ENCODE measurements at regions not wholly inside any gene's neighbourhood (a gene's known extent, or its start where the extent isn't known, plus 50 kb on each side); places are given as distances from the start of the nearest gene placed in this dataset.
"Not testable (repeated sequence)": the region's sequence is repeated elsewhere in the genome, so short reads cannot be mapped to it uniquely, and the experiment has no call there.

- H3K36me3 ChIP-seq; H3K4me1 ChIP-seq; intact Hi-C loops (cut with DNase I); DNase-seq; H3K4me3 ChIP-seq; H3K9me3 ChIP-seq; H3K27me3 ChIP-seq; H3K27ac ChIP-seq: not testable (repeated sequence)
- 42% methylated on average over 9 of the region's 13 CpGs for WGBS, 2 donors
Observed at GRCh38 chr2:87507378-87508348, 240.2 kb upstream of the PLGLB2 start.

GRCh38 chr2:87511195-87511778 is 236.6 kb upstream of the PLGLB2 start:
- intact Hi-C loops (cut with DNase I); H3K4me3 ChIP-seq; H3K4me1 ChIP-seq; H3K27me3 ChIP-seq; H3K9me3 ChIP-seq; H3K36me3 ChIP-seq; DNase-seq; H3K27ac ChIP-seq: not testable (repeated sequence)
- WGBS, 2 donors: 40 to 78% methylated on average over 3 of the region's 8 CpGs

GRCh38 chr2:87512864-87513530 is 234.9 kb upstream of the PLGLB2 start:
- DNase-seq; H3K9me3 ChIP-seq; intact Hi-C loops (cut with DNase I); H3K27me3 ChIP-seq; H3K27ac ChIP-seq; H3K36me3 ChIP-seq; H3K4me1 ChIP-seq; H3K4me3 ChIP-seq: not testable (repeated sequence)
- WGBS, 2 donors: 43 to 60% methylated on average over 2 to 3 of the region's 6 CpGs

GRCh38 chr2:87514034-87514433 is 233.9 kb upstream of the PLGLB2 start:
- H3K27me3 ChIP-seq; H3K27ac ChIP-seq; H3K9me3 ChIP-seq; intact Hi-C loops (cut with DNase I); H3K36me3 ChIP-seq; DNase-seq; H3K4me1 ChIP-seq; H3K4me3 ChIP-seq: not testable (repeated sequence)
- 23 to 32% methylated on average over 2 of the region's 5 CpGs for WGBS, 2 donors

DNA sequence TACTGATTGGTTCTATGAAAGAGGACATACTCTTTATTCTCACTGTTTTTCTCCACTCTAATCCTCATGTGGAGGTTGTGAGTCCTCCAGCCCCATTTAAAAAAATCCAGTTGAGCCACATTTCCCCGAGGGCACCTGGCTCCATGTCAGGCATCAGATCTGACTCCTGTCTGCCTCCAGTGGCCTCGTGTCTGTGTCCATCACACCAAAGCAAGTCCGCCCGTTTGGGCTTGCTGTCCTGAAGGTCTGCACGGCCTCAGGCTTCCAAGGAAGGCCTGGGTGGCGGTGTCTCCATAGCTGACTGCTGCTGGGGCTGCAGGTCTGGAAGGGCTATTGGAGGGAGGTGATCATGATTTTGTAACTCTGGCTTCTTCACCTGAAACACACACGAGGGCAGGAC is 233.4 kb upstream of the PLGLB2 start:
- H3K36me3 ChIP-seq; H3K4me1 ChIP-seq; H3K4me3 ChIP-seq; DNase-seq; H3K27ac ChIP-seq; intact Hi-C loops (cut with DNase I); H3K9me3 ChIP-seq; H3K27me3 ChIP-seq: not testable (repeated sequence)
- 60% methylated on average over 1 of the region's 7 CpGs; no CpG with 5 or more reads in 1 of the 2 donors for WGBS, 2 donors

GRCh38 chr2:87515226-87515625 is 232.7 kb upstream of the PLGLB2 start:
- H3K4me3 ChIP-seq; DNase-seq; H3K9me3 ChIP-seq; H3K27me3 ChIP-seq; H3K36me3 ChIP-seq; H3K4me1 ChIP-seq; intact Hi-C loops (cut with DNase I); H3K27ac ChIP-seq: not testable (repeated sequence)
- WGBS, 2 donors: 79 to 97% methylated on average over 2 of the region's 2 CpGs

- DNase-seq; H3K27ac ChIP-seq; H3K27me3 ChIP-seq; H3K4me3 ChIP-seq; H3K9me3 ChIP-seq; H3K36me3 ChIP-seq; H3K4me1 ChIP-seq; intact Hi-C loops (cut with DNase I): not testable (repeated sequence)
- 88 to 89% methylated on average over 1 to 2 of the region's 3 CpGs for WGBS, 2 donors
Observed at GRCh38 chr2:87515875-87516274, 232.0 kb upstream of the PLGLB2 start.

GRCh38 chr2:87516369-87516967 is 231.4 kb upstream of the PLGLB2 start:
- H3K9me3 ChIP-seq; H3K27ac ChIP-seq; intact Hi-C loops (cut with DNase I); H3K4me3 ChIP-seq; H3K36me3 ChIP-seq; H3K4me1 ChIP-seq; H3K27me3 ChIP-seq; DNase-seq: not testable (repeated sequence)
- 80 to 83% methylated on average over 7 of the region's 7 CpGs for WGBS, 2 donors

GRCh38 chr2:87517438-87517837 is 230.4 kb upstream of the PLGLB2 start:
- DNase-seq: not testable (repeated sequence)
- WGBS, 2 donors: 74 to 88% methylated on average over 2 to 3 of the region's 7 CpGs

GRCh38 chr2:87518066-87518465 is 229.8 kb upstream of the PLGLB2 start:
- intact Hi-C loops (cut with DNase I): not testable (repeated sequence)
- WGBS, 2 donors: 68 to 87% methylated on average over 7 of the region's 7 CpGs

More at GRCh38 chr2:87517438-87517837, 230.4 kb upstream of the PLGLB2 start:
- H3K27me3 ChIP-seq; intact Hi-C loops (cut with DNase I); H3K4me1 ChIP-seq; H3K36me3 ChIP-seq; H3K9me3 ChIP-seq; H3K4me3 ChIP-seq; H3K27ac ChIP-seq: not testable (repeated sequence)

DNA sequence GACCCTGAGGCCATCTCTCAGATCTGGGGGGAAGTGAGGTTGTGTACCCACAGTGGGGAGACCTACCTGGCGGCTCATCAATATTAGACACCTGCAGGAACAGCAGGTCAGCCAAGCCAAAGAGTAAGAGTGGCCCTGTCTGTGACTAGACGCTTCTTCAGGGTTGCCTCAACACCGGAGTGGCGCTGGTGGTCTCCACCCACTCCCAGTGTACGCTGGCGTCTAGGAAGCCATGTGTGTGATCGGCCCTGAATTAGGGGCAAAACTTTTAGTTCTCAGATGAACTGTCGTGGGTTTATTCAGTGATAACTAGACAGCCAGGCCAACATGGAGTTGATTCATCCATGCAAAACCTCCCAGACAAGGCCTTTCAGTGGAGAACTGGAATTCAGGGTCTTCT is 229.3 kb upstream of the PLGLB2 start:
- H3K4me1 ChIP-seq; H3K27ac ChIP-seq; H3K4me3 ChIP-seq; H3K9me3 ChIP-seq; intact Hi-C loops (cut with DNase I); DNase-seq; H3K27me3 ChIP-seq; H3K36me3 ChIP-seq: not testable (repeated sequence)
- WGBS, 2 donors: 94 to 96% methylated on average over 8 of the region's 8 CpGs

More at GRCh38 chr2:87518066-87518465, 229.8 kb upstream of the PLGLB2 start:
- not testable (repeated sequence) for H3K27me3 ChIP-seq, H3K4me1 ChIP-seq, H3K27ac ChIP-seq, DNase-seq, H3K36me3 ChIP-seq, H3K9me3 ChIP-seq, H3K4me3 ChIP-seq

DNA sequence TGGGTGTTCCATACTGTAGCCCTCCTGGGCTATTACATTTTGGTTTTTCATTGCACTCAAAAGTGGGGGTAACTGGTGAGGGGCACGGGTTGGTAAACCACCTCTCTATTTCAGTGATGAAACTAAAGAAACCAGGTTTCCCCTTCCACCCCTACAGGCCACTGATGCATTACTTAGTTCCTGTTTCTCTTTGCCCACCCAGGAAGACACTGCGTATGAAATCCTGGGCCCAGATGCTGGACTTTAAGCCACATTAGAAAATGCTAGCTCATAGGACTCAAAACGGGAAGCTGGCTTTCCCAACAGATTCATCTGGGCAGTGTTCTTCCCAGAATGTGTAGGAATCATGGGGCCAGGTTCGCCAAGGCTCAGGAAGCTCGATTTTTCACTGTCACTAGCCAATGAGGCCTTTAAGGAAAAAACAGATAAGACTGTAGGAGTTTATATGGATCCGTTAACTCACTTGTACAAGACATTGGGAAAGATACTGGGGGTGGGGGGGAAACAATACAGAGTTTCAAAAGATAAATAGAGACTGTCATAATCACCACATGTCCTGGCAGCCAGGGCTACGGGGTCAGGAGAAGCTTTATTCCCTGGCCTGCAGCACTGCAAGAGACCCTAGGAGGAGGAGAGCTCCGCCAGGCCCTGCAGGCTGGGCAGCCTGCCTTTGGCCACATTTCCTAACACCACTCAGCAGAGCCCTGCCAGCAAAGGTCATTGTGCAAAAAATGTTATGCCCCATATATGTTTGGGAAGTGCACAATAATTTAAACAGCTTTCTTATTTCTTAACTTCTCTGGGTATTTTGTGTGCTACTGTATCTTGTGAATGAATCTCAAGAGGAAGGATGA is 228.5 kb upstream of the PLGLB2 start:
- H3K4me1 ChIP-seq; H3K9me3 ChIP-seq; H3K27me3 ChIP-seq; intact Hi-C loops (cut with DNase I); H3K4me3 ChIP-seq; H3K36me3 ChIP-seq; DNase-seq; H3K27ac ChIP-seq: not testable (repeated sequence)
- 77 to 80% methylated on average over 5 of the region's 8 CpGs for WGBS, 2 donors
